Smooth muscle cell (in vitro differentiated cells): ENCODE measurements at regions not wholly inside any gene's neighbourhood (a gene's known extent, or its start where the extent isn't known, plus 50 kb on each side); places are given as distances from the start of the nearest gene placed in this dataset.

ENCODE experiments used
- DNase-seq: peaks from one replicate; lab custom pipeline; 2025; ENCODE audit not compliant: unreplicated experiment; lab: John Stamatoyannopoulos, UW
- H2AFZ ChIP-seq: fragments of 200-600 bp; sonication (generic); 2 replicates; pipeline ENCODE4 v1.6.0; 2016; ENCODE audit warnings: antibody characterized with exemption, low read depth, mild to moderate bottlenecking
- H3F3A ChIP-seq: fragments of 200-600 bp; sonication (generic); 2 replicates; pipeline ENCODE4 v1.6.0; 2017; ENCODE audit warnings: antibody characterized with exemption, low read depth
- H3K27ac ChIP-seq: fragments of 200-600 bp; sonication (generic); 2 replicates; pipeline ENCODE4 v1.5.1; 2016; ENCODE audit warnings: low read depth, mild to moderate bottlenecking
- H3K27me3 ChIP-seq: fragments of 200-600 bp; sonication (generic); 2 replicates; pipeline ENCODE4 v1.6.1; 2016; ENCODE audit warnings: low read depth, mild to moderate bottlenecking
- H3K36me3 ChIP-seq: fragments of 200-600 bp; sonication (generic); 2 replicates; pipeline ENCODE4 v1.5.1; 2016; ENCODE audit warnings: low read depth
- H3K4me1 ChIP-seq: fragments of 200-600 bp; sonication (generic); 2 replicates; pipeline ENCODE4 v1.5.1; 2016; ENCODE audit warnings: low read depth
- H3K4me2 ChIP-seq: fragments of 200-600 bp; sonication (generic); 2 replicates; pipeline ENCODE4 v1.6.0; 2016; ENCODE audit warnings: mild to moderate bottlenecking
- H3K4me3 ChIP-seq: fragments of 200-600 bp; sonication (generic); 2 replicates; pipeline ENCODE4 v1.5.1; 2016; ENCODE audit warnings: mild to moderate bottlenecking
- H3K79me2 ChIP-seq: fragments of 200-600 bp; sonication (generic); 2 replicates; pipeline ENCODE4 v1.6.0; 2016; ENCODE audit warnings: low read depth, mild to moderate bottlenecking
- H3K9ac ChIP-seq: fragments of 200-600 bp; sonication (generic); 2 replicates; pipeline ENCODE4 v1.6.0; 2016; ENCODE audit warnings: low read depth
- H3K9me3 ChIP-seq: fragments of 200-600 bp; sonication (generic); replicated peaks from 2 replicates; pipeline ENCODE4 v1.5.1; 2016; ENCODE audit warnings: low read depth
- H4K20me1 ChIP-seq: fragments of 200-600 bp; sonication (generic); 2 replicates; pipeline ENCODE4 v1.6.0; 2016; ENCODE audit warnings: low read depth
- WGBS: methylation state at CpG from one replicate; pipeline ENCODE4 v1.1.7; 2016; ENCODE audit warnings: low lambda C conversion rate; 5-methylcytosine and 5-hydroxymethylcytosine counted together
- TF ChIP-seq, protein P1 (sequence below): fragments of 200-600 bp; sonication (generic); IDR thresholded peaks from 2 replicates; pipeline ENCODE4 v1.5.1; 2017; ENCODE audit warnings: borderline replicate concordance, mild to moderate bottlenecking, antibody characterized with exemption; ENCODE audit not compliant: insufficient read depth, poor library complexity, severe bottlenecking

DNA sequence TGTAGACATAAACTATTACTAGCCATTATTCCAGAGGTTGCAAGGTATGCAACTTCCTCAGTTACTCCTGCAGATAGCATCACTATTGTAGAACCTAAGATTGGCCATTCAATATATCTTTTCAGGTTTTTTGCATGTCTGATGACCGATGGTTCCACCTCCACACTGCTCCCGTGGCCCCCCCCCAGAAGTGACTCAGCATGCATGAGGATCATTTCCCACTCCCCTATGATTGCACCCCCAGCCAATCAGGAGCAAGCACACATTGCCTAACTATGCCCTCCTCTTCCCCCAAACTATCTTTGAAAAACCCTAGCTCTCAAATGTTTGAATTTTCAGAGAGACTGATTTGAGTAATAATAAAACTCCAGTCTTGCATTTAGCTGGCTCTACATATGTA is 601.4 kb upstream of the TLE4 start:
- H3K4me3 ChIP-seq: no peak overlapping the region
- H2AFZ ChIP-seq: no peak overlapping the region
- H3K4me2 ChIP-seq: no peak overlapping the region
- H3K36me3 ChIP-seq: no peaks in the 10 kb centered on the region
- H3K4me1 ChIP-seq: no peaks in the 10 kb centered on the region
- no peak overlapping the region for H3K9ac ChIP-seq
- H3F3A ChIP-seq: no peaks in the 10 kb centered on the region
- H3K27ac ChIP-seq: no peak overlapping the region
- no peaks in the 10 kb centered on the region for H4K20me1 ChIP-seq
- H3K79me2 ChIP-seq: no peaks in the 10 kb centered on the region
- no peak for DNase-seq
- WGBS: 79% methylated on average over 2 of the region's 2 CpGs
- TF ChIP-seq, protein P1, sequence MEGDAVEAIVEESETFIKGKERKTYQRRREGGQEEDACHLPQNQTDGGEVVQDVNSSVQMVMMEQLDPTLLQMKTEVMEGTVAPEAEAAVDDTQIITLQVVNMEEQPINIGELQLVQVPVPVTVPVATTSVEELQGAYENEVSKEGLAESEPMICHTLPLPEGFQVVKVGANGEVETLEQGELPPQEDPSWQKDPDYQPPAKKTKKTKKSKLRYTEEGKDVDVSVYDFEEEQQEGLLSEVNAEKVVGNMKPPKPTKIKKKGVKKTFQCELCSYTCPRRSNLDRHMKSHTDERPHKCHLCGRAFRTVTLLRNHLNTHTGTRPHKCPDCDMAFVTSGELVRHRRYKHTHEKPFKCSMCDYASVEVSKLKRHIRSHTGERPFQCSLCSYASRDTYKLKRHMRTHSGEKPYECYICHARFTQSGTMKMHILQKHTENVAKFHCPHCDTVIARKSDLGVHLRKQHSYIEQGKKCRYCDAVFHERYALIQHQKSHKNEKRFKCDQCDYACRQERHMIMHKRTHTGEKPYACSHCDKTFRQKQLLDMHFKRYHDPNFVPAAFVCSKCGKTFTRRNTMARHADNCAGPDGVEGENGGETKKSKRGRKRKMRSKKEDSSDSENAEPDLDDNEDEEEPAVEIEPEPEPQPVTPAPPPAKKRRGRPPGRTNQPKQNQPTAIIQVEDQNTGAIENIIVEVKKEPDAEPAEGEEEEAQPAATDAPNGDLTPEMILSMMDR: no peak
- H3K9me3 ChIP-seq: no peaks in the 10 kb centered on the region
- H3K27me3 ChIP-seq: no peaks in the 10 kb centered on the region

DNA sequence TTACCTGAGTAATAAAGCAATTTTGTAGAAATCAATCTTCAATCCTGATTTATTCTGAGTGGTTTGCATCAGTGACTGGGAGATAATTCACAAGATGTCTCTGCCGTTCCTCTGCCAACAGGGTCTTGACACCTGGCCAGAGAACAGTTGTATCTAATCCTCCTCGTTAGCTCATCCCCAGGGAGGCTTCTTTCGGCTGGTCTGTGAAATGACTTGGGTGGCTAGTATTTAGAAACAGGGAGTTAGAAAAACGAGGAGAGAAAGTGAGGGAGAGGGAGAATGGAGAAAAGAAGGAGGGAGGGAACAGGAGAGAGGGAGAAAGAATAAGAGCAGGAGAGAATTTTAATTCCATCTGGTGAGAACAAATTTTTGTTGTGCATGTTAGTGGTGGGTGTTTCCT is 600.2 kb upstream of the TLE4 start:
- TF ChIP-seq, protein P1: no peak
- H3K9ac ChIP-seq: no peak overlapping the region
- H3K27me3 ChIP-seq: no peaks in the 10 kb centered on the region
- no peaks in the 10 kb centered on the region for H4K20me1 ChIP-seq
- no peaks in the 10 kb centered on the region for H3F3A ChIP-seq
- H3K79me2 ChIP-seq: no peaks in the 10 kb centered on the region
- H3K27ac ChIP-seq: no peak overlapping the region
- H2AFZ ChIP-seq: no peak overlapping the region
- WGBS: 50% methylated on average over 4 of the region's 4 CpGs
- H3K4me2 ChIP-seq: no peak overlapping the region
- no peak for DNase-seq
- H3K36me3 ChIP-seq: no peaks in the 10 kb centered on the region
- H3K4me3 ChIP-seq: no peak overlapping the region
- H3K4me1 ChIP-seq: no peaks in the 10 kb centered on the region
- H3K9me3 ChIP-seq: no peaks in the 10 kb centered on the region

DNA sequence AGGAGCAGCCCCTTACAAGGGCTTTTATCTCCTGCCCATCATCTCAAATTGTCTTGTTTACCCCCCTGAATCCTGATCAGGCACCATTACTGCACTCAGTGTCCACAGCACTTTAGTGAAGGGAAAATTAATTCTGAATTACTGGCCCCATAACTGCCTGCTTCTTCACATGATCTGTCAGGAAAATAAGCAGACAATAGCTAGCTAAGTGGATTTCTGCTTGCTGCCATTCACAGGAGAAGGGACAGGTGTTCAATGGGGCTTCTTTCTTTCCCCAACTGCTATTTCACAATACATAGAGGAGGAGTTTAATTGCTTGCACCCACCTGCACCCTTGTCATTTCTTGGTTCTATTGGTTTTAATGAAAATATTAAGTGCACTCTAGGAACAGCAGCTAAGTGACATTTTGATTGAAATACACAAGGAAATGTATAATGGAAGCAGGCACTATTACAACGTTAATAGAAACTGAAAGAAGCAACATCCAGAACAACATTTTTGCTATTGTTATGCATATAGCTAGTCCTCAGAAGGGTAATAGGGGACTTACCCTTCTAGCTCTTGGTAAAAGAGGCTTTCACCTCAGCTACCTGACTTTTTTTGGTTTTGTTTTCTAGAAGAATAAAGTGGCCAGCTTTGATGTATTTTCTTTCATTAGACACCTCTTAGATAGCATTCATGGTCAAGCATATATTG is 599.3 kb upstream of the TLE4 start:
- no peaks in the 10 kb centered on the region for H3K9me3 ChIP-seq
- no peaks in the 10 kb centered on the region for H3F3A ChIP-seq
- DNase-seq: no peak
- no peak overlapping the region for H3K4me2 ChIP-seq
- no peaks in the 10 kb centered on the region for H4K20me1 ChIP-seq
- no peaks in the 10 kb centered on the region for H3K36me3 ChIP-seq
- no peaks in the 10 kb centered on the region for H3K79me2 ChIP-seq
- H3K4me3 ChIP-seq: no peak overlapping the region
- H3K27ac ChIP-seq: no peak overlapping the region
- no peaks in the 10 kb centered on the region for H3K27me3 ChIP-seq
- no peak overlapping the region for H2AFZ ChIP-seq
- 13% methylated on average over 1 of the region's 1 CpG for WGBS
- no peak overlapping the region for H3K9ac ChIP-seq
- H3K4me1 ChIP-seq: no peaks in the 10 kb centered on the region
- TF ChIP-seq, protein P1: no peak

DNA sequence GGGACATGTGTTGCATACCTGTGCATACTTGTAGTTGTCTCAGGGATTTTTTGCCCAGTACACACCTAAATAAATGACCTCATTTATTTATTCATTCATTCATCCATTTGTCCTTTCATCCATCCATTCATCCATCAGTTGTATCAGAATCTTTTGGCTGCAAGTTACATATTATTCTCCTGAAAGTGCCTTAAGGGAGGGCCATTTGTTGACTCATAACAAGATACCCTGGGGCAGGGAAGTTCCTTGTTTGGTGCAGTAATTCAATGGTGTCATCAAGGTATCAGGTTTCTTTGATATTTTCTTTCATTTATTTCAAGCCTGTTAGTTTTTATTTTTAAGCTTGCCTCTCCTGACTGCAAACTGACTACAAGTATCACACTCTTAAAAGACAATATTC is 597.9 kb upstream of the TLE4 start:
- no peaks in the 10 kb centered on the region for H4K20me1 ChIP-seq
- H3K4me1 ChIP-seq: no peaks in the 10 kb centered on the region
- H3K36me3 ChIP-seq: no peaks in the 10 kb centered on the region
- no peaks in the 10 kb centered on the region for H3K27me3 ChIP-seq
- H3K9ac ChIP-seq: no peak overlapping the region
- H3K79me2 ChIP-seq: no peaks in the 10 kb centered on the region
- H3K4me3 ChIP-seq: no peak overlapping the region
- no peaks in the 10 kb centered on the region for H3F3A ChIP-seq
- H3K9me3 ChIP-seq: no peaks in the 10 kb centered on the region
- no peak overlapping the region for H3K27ac ChIP-seq
- H3K4me2 ChIP-seq: no peak overlapping the region
- no peak overlapping the region for H2AFZ ChIP-seq
- no peak for DNase-seq
- TF ChIP-seq, protein P1: no peak
